Central memory CD8-positive, alpha-beta T cell (primary cell): ENCODE measurements at regions not wholly inside any gene's neighbourhood (a gene's known extent, or its start where the extent isn't known, plus 50 kb on each side); places are given as distances from the start of the nearest gene placed in this dataset.

Source experiments
- ATAC-seq: fragments of 150-1000 bp; cut with Tn5 transposase; replicated peaks from 2 replicates; pipeline ENCODE4 v1.10.0; 2022; ENCODE audit warnings: mild to moderate bottlenecking, moderate FRiP score, moderate number of reproducible peaks; ENCODE audit not compliant: poor library complexity, severe bottlenecking; ENCODE audit errors: extremely low read depth
- DNase-seq, 2 donors: peaks; one replicate each; pipeline ENCODE4 v3.0.0; 2021; ENCODE audit warnings: low spot score in 2 of 2
- H3K27ac Mint-ChIP-seq: one replicate; pipeline ENCODE4 v1.8.0; 2022; ENCODE audit warnings: low read depth, mild to moderate bottlenecking, moderate library complexity, mixed read lengths
- H3K27me3 Mint-ChIP-seq: one replicate; pipeline ENCODE4 v1.8.0; 2022; ENCODE audit warnings: mixed read lengths
- H3K36me3 Mint-ChIP-seq: one replicate; pipeline ENCODE4 v1.8.0; 2022; ENCODE audit warnings: mild to moderate bottlenecking, moderate library complexity, mixed read lengths; ENCODE audit not compliant: insufficient read depth
- H3K4me1 Mint-ChIP-seq: one replicate; pipeline ENCODE4 v1.8.0; 2022; ENCODE audit warnings: mixed read lengths
- H3K4me3 Mint-ChIP-seq: one replicate; pipeline ENCODE4 v1.8.0; 2022; ENCODE audit warnings: mild to moderate bottlenecking, moderate library complexity, mixed read lengths
- H3K9me3 Mint-ChIP-seq: one replicate; pipeline ENCODE4 v1.8.0; 2022; ENCODE audit warnings: mixed read lengths

- no peak overlapping the region for H3K4me3 Mint-ChIP-seq
- no peaks in the 10 kb centered on the region for H3K36me3 Mint-ChIP-seq
- no peak for DNase-seq
- H3K27me3 Mint-ChIP-seq: peaks cover 57% of the 10 kb centered on the region
- no peak for ATAC-seq
- H3K27ac Mint-ChIP-seq: no peak overlapping the region
- H3K9me3 Mint-ChIP-seq: no peaks in the 10 kb centered on the region
- H3K4me1 Mint-ChIP-seq: no peaks in the 10 kb centered on the region
These were observed 68.1 kb upstream of the ERCC6L2 start for GRCh38 chr9:95807326-95807947.

GRCh38 chr9:95803197-95803596 is 72.3 kb upstream of the ERCC6L2 start:
- no peaks in the 10 kb centered on the region for H3K4me1 Mint-ChIP-seq
- H3K27ac Mint-ChIP-seq: no peak overlapping the region
- H3K36me3 Mint-ChIP-seq: no peaks in the 10 kb centered on the region
- peaks cover 82% of the 10 kb centered on the region for H3K27me3 Mint-ChIP-seq
- H3K4me3 Mint-ChIP-seq: no peak overlapping the region
- no peak for DNase-seq
- ATAC-seq: no peak
- H3K9me3 Mint-ChIP-seq: no peaks in the 10 kb centered on the region

GRCh38 chr9:95801797-95802196 is 73.7 kb upstream of the ERCC6L2 start:
- Mint-ChIP-seq H3K27ac (no peak overlapping the region), H3K9me3 (no peaks in the 10 kb centered on the region), H3K4me1 (no peaks in the 10 kb centered on the region), H3K27me3 (peaks cover 70% of the 10 kb centered on the region), H3K4me3 (no peak overlapping the region), H3K36me3 (no peaks in the 10 kb centered on the region)
- ATAC-seq: no peak
- DNase-seq: no peak

DNA sequence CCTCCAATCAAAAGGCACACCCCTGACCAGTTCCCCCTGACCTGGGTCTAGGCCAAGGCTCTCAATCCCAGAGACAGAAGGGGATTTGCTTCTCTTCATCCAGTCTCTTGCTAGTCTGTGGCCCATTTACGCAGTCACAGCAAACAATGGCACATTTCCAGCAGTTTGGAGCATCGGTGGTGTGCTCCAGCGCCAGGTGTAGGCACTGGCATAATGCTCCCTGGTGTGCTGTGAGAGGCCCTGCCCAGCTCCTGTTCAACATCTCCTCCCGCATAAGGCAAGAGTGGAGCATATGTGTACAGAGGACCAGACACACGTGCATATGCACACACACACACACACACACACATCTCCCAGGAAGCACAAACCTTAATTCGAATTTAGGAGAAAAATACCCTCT is 79.5 kb upstream of the ERCC6L2 start:
- H3K36me3 Mint-ChIP-seq: no peaks in the 10 kb centered on the region
- H3K27ac Mint-ChIP-seq: no peak overlapping the region
- H3K4me1 Mint-ChIP-seq: no peaks in the 10 kb centered on the region
- no peak for ATAC-seq
- H3K9me3 Mint-ChIP-seq: no peaks in the 10 kb centered on the region
- peaks cover 62% of the 10 kb centered on the region for H3K27me3 Mint-ChIP-seq
- H3K4me3 Mint-ChIP-seq: no peak overlapping the region
- no peak for DNase-seq

- Mint-ChIP-seq H3K4me1 (no peaks in the 10 kb centered on the region), H3K4me3 (no peak overlapping the region), H3K27me3 (peaks cover 63% of the 10 kb centered on the region), H3K36me3 (no peaks in the 10 kb centered on the region), H3K9me3 (no peaks in the 10 kb centered on the region), H3K27ac (no peak overlapping the region)
- ATAC-seq: no peak
- DNase-seq: no peak
These were observed 81.3 kb upstream of the ERCC6L2 start for GRCh38 chr9:95793924-95794828.

DNA sequence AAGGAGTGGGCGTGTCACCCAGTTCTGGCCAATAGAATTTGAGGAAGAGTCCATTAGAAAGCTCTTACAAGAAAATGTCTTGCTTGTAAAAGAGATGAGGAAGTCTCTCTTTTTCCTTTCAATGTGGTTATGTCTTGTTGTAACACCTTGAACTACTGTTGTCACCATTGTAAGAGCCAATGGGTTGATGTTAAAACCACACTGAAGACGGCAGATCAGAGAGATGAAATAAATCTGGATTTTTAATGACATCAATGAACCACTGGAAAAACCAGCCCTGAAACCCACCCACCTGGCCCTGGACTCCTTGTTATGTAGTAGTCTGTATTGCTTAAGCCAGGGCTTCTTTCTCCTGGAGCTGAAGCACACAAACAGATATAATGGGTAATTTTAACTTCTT is 83.8 kb upstream of the ERCC6L2 start:
- ATAC-seq: no peak
- H3K27me3 Mint-ChIP-seq: peaks cover 62% of the 10 kb centered on the region
- H3K4me1 Mint-ChIP-seq: no peaks in the 10 kb centered on the region
- no peak overlapping the region for H3K4me3 Mint-ChIP-seq
- no peak for DNase-seq
- H3K36me3 Mint-ChIP-seq: no peaks in the 10 kb centered on the region
- no peaks in the 10 kb centered on the region for H3K9me3 Mint-ChIP-seq
- no peak overlapping the region for H3K27ac Mint-ChIP-seq

GRCh38 chr9:95791286-95791685 is 84.2 kb upstream of the ERCC6L2 start:
- Mint-ChIP-seq H3K4me1 (no peaks in the 10 kb centered on the region), H3K36me3 (no peaks in the 10 kb centered on the region), H3K9me3 (no peaks in the 10 kb centered on the region), H3K27me3 (peaks cover 66% of the 10 kb centered on the region), H3K4me3 (no peak overlapping the region), H3K27ac (no peak overlapping the region)
- ATAC-seq: no peak
- DNase-seq: no peak

DNA sequence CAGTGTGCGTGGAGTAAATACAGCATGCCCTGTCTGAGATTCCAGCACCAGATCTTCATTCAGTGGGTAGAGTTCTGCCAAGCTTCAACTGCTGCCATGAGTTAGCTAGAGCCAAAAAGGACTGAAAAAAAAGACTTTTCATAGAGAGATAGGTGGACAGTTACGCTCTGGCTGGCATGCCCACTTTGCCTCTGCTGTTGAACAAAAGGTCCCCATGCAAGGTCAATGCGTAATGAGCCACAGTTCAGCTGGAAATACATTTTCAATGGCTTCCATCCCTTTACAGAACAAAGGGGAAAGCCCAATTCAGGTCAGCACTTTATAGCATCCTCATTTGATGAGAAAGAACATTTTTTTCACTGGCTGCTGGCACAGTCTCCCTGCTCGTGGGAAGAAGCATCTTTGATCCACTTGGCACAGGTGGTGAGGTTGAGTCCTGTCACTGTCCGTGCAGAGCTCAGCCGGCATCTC is 86.9 kb upstream of the ERCC6L2 start:
- Mint-ChIP-seq H3K36me3 (no peaks in the 10 kb centered on the region), H3K9me3 (no peaks in the 10 kb centered on the region)

DNA sequence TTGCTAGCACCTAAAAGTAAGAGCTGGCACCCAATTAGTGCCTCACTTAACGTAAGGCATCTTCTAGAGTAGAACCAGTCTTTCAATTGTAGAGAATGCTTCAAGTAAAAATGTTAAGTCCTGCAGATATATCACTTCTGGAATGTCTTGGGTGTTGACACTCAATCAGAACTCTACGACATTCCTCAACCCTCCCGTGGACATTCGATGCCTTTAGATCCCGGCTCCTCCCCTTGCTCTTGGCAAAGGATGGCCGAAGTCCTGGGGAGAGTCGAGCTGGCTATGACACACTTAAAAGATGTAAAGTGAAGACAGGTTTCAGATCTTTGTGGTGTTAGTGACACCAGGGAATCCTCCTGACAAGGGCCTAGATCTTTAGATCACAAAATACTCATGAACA is 87.5 kb upstream of the ERCC6L2 start:
- peaks cover 51% of the 10 kb centered on the region for H3K27me3 Mint-ChIP-seq
- no peak overlapping the region for H3K4me3 Mint-ChIP-seq
- no peaks in the 10 kb centered on the region for H3K36me3 Mint-ChIP-seq
- no peak for DNase-seq
- ATAC-seq: no peak
- no peaks in the 10 kb centered on the region for H3K9me3 Mint-ChIP-seq
- H3K4me1 Mint-ChIP-seq: no peaks in the 10 kb centered on the region
- no peak overlapping the region for H3K27ac Mint-ChIP-seq

More for the DNA sequence above, 86.9 kb upstream of the ERCC6L2 start:
- ATAC-seq (no peak), DNase-seq (no peak)
- H3K4me1 Mint-ChIP-seq: no peaks in the 10 kb centered on the region
- no peak overlapping the region for H3K4me3 Mint-ChIP-seq
- no peak overlapping the region for H3K27ac Mint-ChIP-seq
- peaks cover 56% of the 10 kb centered on the region for H3K27me3 Mint-ChIP-seq

DNA sequence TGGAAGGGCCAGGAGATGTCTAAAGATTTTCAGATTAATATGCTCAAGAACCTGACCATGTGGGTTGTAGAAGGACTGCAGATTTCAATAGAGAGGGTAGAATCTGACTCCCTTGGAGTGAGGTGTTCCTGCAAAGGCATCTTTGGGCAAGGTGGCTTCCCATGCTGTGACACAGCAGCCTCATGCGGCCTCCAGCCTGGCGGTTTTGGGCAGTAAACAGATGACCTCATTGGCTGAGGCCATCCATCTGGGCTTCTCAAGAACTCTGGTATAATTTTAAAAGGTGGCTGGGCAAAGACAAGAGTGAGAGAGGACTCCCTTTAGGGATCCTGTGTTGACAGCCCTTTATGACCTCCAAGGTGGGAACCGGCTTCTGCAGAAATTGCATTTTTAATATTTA is 90.3 kb upstream of the ERCC6L2 start:
- DNase-seq (no peak), ATAC-seq (no peak)
- H3K4me3 Mint-ChIP-seq: no peak overlapping the region
- H3K27ac Mint-ChIP-seq: no peak overlapping the region
- no peaks in the 10 kb centered on the region for H3K9me3 Mint-ChIP-seq
- no peaks in the 10 kb centered on the region for H3K4me1 Mint-ChIP-seq
- H3K36me3 Mint-ChIP-seq: no peaks in the 10 kb centered on the region
- peaks cover 55% of the 10 kb centered on the region for H3K27me3 Mint-ChIP-seq

DNA sequence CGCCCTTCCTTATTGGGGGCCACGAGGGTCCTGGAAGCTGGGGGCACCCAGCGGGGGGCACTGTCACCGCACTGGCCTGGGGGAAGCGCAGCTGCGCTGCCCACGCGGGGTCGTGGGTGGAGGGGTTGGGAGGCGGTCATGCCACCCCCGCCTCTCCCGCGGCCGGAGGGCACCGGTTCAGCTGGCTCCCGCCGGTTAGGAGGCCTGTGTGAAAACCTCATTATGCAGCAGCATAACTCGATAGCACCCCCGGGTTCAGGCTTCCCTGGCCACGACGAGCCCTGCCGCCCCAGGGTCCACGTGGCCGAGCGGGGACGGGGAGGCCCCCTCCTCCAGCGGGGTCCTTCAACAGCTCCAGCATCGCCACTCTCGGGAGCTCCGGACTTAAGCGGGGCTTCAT is 91.2 kb upstream of the ERCC6L2 start:
- Mint-ChIP-seq H3K4me1 (no peaks in the 10 kb centered on the region), H3K36me3 (no peaks in the 10 kb centered on the region), H3K4me3 (no peak overlapping the region), H3K9me3 (no peaks in the 10 kb centered on the region), H3K27me3 (peaks cover 46% of the 10 kb centered on the region), H3K27ac (no peak overlapping the region)
- DNase-seq (no peak), ATAC-seq (no peak)

DNA sequence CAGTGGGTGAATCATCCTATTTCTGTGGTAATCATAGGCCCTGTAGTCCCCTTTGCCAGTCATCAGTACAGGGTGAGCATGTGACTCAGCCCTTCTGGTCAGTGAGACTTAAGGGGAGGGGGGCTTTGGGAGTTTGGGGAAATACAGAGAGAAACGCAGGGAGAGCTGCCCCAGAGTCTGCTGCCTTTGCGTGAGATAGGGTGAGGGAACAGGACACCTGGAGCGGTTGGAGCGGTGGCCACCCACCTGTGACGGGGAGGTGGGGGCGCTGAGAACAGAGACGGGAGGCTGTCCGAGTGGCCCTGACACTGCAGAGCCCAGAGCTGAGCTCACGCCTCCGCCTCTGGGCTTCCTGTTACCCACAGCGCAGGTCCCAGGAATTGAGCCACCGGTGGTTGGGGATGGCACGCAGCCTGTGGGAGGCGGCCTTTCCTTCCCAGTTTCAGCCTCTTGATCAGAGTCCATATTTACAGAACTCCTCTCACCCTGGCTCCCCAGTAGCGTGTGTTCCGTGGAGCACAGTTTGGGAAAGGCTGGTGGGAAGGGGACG is 92.0 kb upstream of the ERCC6L2 start:
- Mint-ChIP-seq H3K4me3 (no peak overlapping the region), H3K9me3 (no peaks in the 10 kb centered on the region), H3K36me3 (no peaks in the 10 kb centered on the region), H3K4me1 (no peaks in the 10 kb centered on the region), H3K27me3 (peaks cover 41% of the 10 kb centered on the region), H3K27ac (no peak overlapping the region)
- ATAC-seq (no peak), DNase-seq (no peak)

DNA sequence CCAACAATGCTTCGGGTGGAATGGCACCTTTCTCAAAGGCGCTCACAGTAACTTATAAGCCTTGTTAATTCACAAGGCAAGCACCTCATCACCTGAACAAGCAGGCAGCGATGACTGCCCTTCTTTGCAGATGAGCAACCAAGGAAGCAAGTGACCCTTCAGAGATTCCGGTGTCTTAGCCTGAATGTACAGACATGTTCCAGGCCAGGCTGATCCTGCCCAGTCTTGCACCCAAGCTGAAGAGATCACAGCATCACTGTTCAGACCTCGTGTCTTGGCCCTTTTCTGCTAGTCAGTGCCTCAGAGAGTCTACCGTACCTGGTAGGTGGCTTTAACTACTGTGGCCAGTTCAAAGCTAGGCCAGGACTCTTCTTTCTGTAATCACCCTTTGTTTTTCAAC is 94.7 kb upstream of the ERCC6L2 start:
- no peaks in the 10 kb centered on the region for H3K4me1 Mint-ChIP-seq
- H3K9me3 Mint-ChIP-seq: no peaks in the 10 kb centered on the region
- ATAC-seq (no peak), DNase-seq (no peak)
- no peaks in the 10 kb centered on the region for H3K36me3 Mint-ChIP-seq
- H3K4me3 Mint-ChIP-seq: no peak overlapping the region
- peaks cover 25% of the 10 kb centered on the region for H3K27me3 Mint-ChIP-seq
- H3K27ac Mint-ChIP-seq: no peak overlapping the region
